GM18511 (cell line): ENCODE measurements at regions not wholly inside any gene's neighbourhood (a gene's known extent, or its start where the extent isn't known, plus 50 kb on each side); places are given as distances from the start of the nearest gene placed in this dataset.
A peak's percentile ranks its signal among the peaks of the same experiment; 100 is the strongest.
"Not testable (repeated sequence)": the region's sequence is repeated elsewhere in the genome, so short reads cannot be mapped to it uniquely, and the experiment has no call there.

Experiments used
- ATAC-seq: cut with Tn5 transposase; IDR thresholded peaks from one replicate; pipeline ENCODE4 v1.9.1; 2021; ENCODE audit warnings: mild to moderate bottlenecking, moderate library complexity; ENCODE audit not compliant: unreplicated experiment

- not testable (repeated sequence) for ATAC-seq
Observed at GRCh38 chr1:221978631-221979334, 236.9 kb upstream of the DUSP10 start.

- not testable (repeated sequence) for ATAC-seq
Observed at GRCh38 chr1:221973787-221974186, 231.9 kb upstream of the DUSP10 start.

- ATAC-seq, result no peak
Observed at GRCh38 chr1:221972276-221973235, 230.7 kb upstream of the DUSP10 start.

GRCh38 chr1:221971035-221971434 lies 229.1 kb upstream of the DUSP10 start:
- not testable (repeated sequence) for ATAC-seq

GRCh38 chr1:221969298-221969858 lies 227.5 kb upstream of the DUSP10 start:
- ATAC-seq, result not testable (repeated sequence)

- not testable (repeated sequence) for ATAC-seq
Observed at GRCh38 chr1:221967538-221967937, 225.6 kb upstream of the DUSP10 start.

GRCh38 chr1:221966888-221967287 lies 225.0 kb upstream of the DUSP10 start:
- ATAC-seq, result not testable (repeated sequence)

- ATAC-seq, result not testable (repeated sequence)
Observed at GRCh38 chr1:221965891-221966290, 224.0 kb upstream of the DUSP10 start.

GRCh38 chr1:221965252-221965651 lies 223.4 kb upstream of the DUSP10 start:
- no peak for ATAC-seq

- ATAC-seq, result no peak
Observed at GRCh38 chr1:221963742-221964141, 221.9 kb upstream of the DUSP10 start.

GRCh38 chr1:221962385-221962784 lies 220.5 kb upstream of the DUSP10 start:
- no peak for ATAC-seq

- ATAC-seq, result peak; percentile 95
Observed at GRCh38 chr1:221961532-221962292, 219.8 kb upstream of the DUSP10 start.

GRCh38 chr1:221958161-221958562 lies 216.3 kb upstream of the DUSP10 start:
- ATAC-seq, result not testable (repeated sequence)

GRCh38 chr1:221957350-221957749 lies 215.5 kb upstream of the DUSP10 start:
- not testable (repeated sequence) for ATAC-seq

GRCh38 chr1:221949996-221950395 lies 208.1 kb upstream of the DUSP10 start:
- no peak for ATAC-seq

- ATAC-seq, result no peak
Observed at GRCh38 chr1:221948459-221948858, 206.6 kb upstream of the DUSP10 start.

- ATAC-seq, result no peak
Observed at GRCh38 chr1:221947731-221948130, 205.8 kb upstream of the DUSP10 start.

- no peak for ATAC-seq
Observed at GRCh38 chr1:221946768-221947167, 204.9 kb upstream of the DUSP10 start.

- ATAC-seq, result no peak
Observed at GRCh38 chr1:221945669-221946068, 203.8 kb upstream of the DUSP10 start.

- no peak for ATAC-seq
Observed at GRCh38 chr1:221944247-221944870, 202.5 kb upstream of the DUSP10 start.
